ENCODE measurements at regions not wholly inside any gene's neighbourhood (a gene's known extent, or its start where the extent isn't known, plus 50 kb on each side); places are given as distances from the start of the nearest gene placed in this dataset.

- peaks cover 29% of the 10 kb centered on the region for H3K9me3 Mint-ChIP-seq
- no peak for DNase-seq (ENCODE audit: low spot score in 2 of 2, unreplicated experiment in 2 of 2)
- no peaks in the 10 kb centered on the region for H3K36me3 Mint-ChIP-seq
- no peak for TF ChIP-seq CTCF (IDR thresholded peaks at IDR 0.05; ENCODE audit: unreplicated experiment)
- no peak overlapping the region for H3K27ac Mint-ChIP-seq
- peaks cover 16% of the 10 kb centered on the region for H3K4me1 Mint-ChIP-seq
- H3K4me3 Mint-ChIP-seq: no peak overlapping the region
- peaks cover 3% of the 10 kb centered on the region for H3K27me3 Mint-ChIP-seq (ENCODE audit: low read depth)
These were observed 312.9 kb downstream of the MN1 start for GRCh38 chr22:27488456-27489177.

GRCh38 chr22:27489178-27489675, 312.3 kb downstream of the MN1 start:
- no peak for TF ChIP-seq CTCF (IDR thresholded peaks at IDR 0.05; ENCODE audit: unreplicated experiment)
- H3K27ac Mint-ChIP-seq: no peak overlapping the region
- peaks cover 29% of the 10 kb centered on the region for H3K9me3 Mint-ChIP-seq
- H3K4me3 Mint-ChIP-seq: no peak overlapping the region
- H3K36me3 Mint-ChIP-seq: no peaks in the 10 kb centered on the region
- peaks cover 1% of the 10 kb centered on the region for H3K27me3 Mint-ChIP-seq (ENCODE audit: low read depth)
- no peak for DNase-seq (ENCODE audit: low spot score in 2 of 2, unreplicated experiment in 2 of 2)
- peaks cover 12% of the 10 kb centered on the region for H3K4me1 Mint-ChIP-seq

GRCh38 chr22:27490080-27490479, 311.5 kb downstream of the MN1 start:
- DNase-seq (ENCODE audit: low spot score in 2 of 2, unreplicated experiment in 2 of 2): no peak
- TF ChIP-seq CTCF (IDR thresholded peaks at IDR 0.05; ENCODE audit: unreplicated experiment): no peak
- Mint-ChIP-seq H3K9me3 (peaks cover 29% of the 10 kb centered on the region), H3K27ac (no peak overlapping the region), H3K4me1 (peaks cover 18% of the 10 kb centered on the region), H3K27me3 (ENCODE audit: low read depth) (peaks cover 1% of the 10 kb centered on the region), H3K4me3 (no peak overlapping the region), H3K36me3 (no peaks in the 10 kb centered on the region)

GRCh38 chr22:27491888-27492287, 309.7 kb downstream of the MN1 start:
- peaks cover 22% of the 10 kb centered on the region for H3K4me1 Mint-ChIP-seq

GRCh38 chr22:27492566-27493201, 308.9 kb downstream of the MN1 start:
- Mint-ChIP-seq H3K9me3 (peaks cover 20% of the 10 kb centered on the region), H3K4me3 (no peak overlapping the region), H3K27ac (no peak overlapping the region), H3K36me3 (no peaks in the 10 kb centered on the region), H3K27me3 (ENCODE audit: low read depth) (peaks cover 1% of the 10 kb centered on the region), H3K4me1 (peaks cover 20% of the 10 kb centered on the region)
- no peak for TF ChIP-seq CTCF (IDR thresholded peaks at IDR 0.05; ENCODE audit: unreplicated experiment)
- DNase-seq (ENCODE audit: low spot score in 2 of 2, unreplicated experiment in 2 of 2): no peak

More at GRCh38 chr22:27491888-27492287, 309.7 kb downstream of the MN1 start:
- Mint-ChIP-seq H3K9me3 (peaks cover 20% of the 10 kb centered on the region), H3K27ac (no peak overlapping the region), H3K4me3 (no peak overlapping the region), H3K36me3 (no peaks in the 10 kb centered on the region), H3K27me3 (ENCODE audit: low read depth) (peaks cover 1% of the 10 kb centered on the region)
- no peak for TF ChIP-seq CTCF (IDR thresholded peaks at IDR 0.05; ENCODE audit: unreplicated experiment)
- DNase-seq (ENCODE audit: low spot score in 2 of 2, unreplicated experiment in 2 of 2): no peak
